Bone marrow (tissue), 2 donors: ENCODE measurements at regions not wholly inside any gene's neighbourhood (a gene's known extent, or its start where the extent isn't known, plus 50 kb on each side); places are given as distances from the start of the nearest gene placed in this dataset.

Experiments
- DNase-seq, 2 donors: peaks; one replicate each; lab custom pipeline; 2025; lab: John Stamatoyannopoulos, UW

DNA sequence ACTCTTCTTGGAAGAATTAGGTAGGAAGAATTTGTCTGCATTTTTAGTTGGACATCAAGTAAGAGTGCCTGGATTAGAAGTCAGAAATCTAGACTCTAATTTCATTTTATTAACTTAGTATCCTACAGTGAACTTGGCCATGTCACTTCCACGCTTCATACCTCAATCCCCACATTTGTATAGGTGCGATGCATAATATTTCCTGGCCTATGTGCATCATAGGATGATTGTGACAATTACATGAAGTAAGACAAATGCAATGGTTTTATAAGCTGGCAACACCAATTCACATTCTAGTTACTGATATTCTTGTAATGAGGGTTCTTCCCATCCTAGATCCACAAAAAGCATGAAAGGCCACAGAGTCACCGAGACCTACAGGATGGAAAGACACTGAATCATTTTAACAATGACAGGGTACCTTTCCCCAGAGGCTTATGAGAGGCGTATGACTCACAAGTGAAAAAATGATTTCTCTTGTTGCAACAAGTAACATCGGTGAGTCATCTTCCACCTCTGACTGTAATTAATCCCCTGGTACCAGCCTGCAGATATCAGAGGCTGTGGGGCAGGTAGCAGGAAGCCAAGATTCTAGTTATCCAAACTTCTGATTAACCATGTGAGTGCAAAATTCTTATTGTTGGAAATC lies 56.0 kb upstream of the OR5AK2 start:
- no peak for DNase-seq

DNA sequence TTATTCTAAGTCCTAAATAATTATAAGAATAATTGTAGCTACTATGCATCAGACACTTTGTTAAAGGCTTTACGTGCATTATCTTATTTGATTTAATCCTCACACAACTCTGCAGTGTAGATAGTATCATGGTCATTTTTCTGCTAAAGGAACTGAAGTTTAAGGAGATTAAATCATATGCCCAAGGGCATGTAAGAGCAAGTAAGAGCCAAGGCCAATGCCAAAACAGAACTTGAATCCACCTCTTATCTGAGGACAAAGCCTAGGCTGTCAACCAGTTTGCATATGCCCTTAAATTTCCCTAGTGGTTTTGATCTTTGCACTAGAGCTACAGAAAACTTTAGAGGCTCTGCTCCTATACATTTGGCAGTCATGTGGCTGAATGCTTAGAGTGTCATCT lies 65.6 kb upstream of the OR5AK2 start:
- no peak for DNase-seq

DNA sequence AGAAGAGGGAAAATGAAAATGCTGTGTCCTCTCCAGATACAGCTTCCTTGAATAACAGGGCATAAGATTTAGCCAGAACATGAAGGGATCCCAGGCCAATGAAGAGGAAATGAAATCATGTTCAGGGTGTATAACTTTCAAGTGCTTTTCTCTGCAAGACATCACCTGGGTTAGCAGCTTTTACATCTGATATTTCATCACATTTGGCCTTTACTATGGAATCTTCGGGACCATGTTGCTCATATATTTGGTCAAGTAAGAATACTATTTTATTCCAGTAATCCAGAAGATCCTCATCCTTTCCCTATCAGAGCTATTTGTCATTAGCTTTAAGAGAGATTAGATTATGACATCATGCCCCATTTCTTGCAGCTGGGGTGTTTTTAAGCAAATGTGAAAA lies 66.3 kb upstream of the OR5AK2 start:
- DNase-seq, result no peak

DNA sequence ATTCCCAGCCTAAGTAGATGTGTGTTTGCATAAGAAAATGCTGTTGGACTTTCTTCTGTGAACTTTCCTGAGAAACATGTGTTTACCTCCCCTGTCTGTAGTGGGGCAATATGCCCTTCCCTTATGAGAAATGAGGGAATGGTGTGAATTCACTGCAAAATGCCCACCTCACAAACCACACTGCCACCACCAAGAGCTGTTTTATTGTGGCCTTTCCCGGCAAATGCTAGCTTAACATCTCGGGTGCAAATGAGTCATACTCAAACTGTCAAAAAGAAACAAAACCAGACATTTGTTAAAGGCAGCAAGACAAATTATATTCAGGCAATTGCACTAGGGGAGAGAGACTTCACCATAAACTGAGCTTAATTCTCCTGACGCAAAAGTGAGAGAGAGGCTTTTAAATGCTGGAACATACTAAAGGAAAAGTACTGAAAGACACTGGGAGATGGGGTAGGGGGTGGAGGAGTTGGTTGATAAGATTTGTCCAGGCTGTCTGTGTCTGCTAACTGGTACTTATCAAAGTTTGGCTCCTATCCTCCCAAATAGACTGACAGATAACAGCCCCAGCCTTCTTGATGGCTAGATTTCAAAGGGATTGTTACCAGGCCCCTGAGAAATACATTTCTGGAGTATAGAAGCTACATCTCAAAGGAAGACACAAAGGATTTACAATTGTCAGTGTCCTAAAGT lies 70.9 kb upstream of the OR5AK2 start:
- no peak for DNase-seq

DNA sequence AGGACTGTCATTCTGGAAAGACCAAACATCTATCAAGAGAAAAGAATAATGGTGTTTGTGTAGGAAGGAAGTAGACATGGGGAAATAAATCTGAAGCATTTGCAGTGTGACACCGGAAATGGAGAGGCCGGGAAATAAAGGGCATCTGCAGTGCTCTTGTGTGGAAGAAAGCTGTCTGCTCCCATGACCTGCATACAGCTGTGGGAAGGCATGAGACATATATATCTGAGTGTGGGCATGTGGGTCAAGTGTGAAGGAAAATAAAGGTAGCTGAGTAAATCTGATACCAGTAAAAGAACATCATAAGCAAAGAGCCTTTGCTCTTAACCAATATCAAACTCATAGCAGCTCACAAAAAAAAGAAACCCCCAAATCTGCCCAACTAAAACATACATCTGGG lies 72.1 kb upstream of the OR5AK2 start:
- DNase-seq, result no peak

DNA sequence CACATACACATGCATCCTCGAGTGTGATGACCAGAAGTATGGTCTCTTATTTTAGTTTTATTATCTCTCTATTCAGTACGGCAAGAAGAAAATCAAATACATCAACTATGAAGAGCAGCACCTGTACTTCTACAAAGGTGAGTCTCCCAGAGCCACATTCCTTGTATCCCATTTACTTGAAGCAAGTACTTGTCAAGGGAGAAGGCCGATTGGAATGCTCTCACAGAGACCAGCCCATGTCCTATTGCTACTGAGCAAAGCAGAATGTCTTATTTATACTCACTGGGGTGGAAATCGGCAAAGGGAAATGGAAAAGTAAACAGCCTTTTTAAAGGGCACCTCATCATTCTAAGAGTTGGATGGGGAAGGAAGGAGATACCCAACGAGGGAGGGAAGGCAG lies 72.6 kb upstream of the OR5AK2 start:
- DNase-seq, result no peak

DNA sequence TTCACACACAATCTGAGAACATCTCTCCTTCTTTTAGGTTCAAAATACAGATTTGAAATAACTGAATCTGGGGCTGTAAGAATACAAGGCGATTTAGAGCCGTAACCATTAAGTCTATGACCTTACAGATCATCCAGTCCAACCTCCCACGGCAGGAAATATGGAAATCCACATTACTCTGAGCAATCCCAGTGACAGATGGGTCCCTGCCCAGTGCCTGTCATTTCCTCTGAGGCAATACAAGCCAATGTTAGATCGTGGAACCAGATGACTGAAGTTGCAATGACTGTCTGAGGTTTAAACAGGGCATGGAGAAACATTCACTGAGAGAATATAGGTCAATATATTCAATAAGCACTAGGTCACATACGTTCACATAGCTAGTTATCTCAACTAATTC lies 77.4 kb upstream of the OR5AK2 start:
- DNase-seq, result no peak

DNA sequence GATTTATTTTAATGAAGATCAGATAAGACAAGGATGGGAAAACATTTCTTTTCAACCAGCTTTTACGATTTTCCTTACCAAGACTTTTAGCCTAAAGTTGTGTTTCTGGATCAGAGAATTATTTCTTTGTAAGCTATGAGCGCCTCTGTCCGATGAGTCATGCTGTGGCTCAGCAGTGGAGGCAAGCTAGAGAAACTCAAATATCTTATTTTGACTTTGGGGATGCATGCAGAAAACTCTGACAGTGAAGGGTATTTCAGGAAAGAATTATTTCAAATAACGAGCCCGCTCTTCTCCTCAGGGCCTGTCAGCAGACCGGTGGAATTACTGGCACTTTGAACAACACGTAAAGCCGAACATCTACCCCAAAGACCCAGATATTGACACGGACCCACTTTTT lies 77.9 kb upstream of the OR5AK2 start:
- no peak for DNase-seq

DNA sequence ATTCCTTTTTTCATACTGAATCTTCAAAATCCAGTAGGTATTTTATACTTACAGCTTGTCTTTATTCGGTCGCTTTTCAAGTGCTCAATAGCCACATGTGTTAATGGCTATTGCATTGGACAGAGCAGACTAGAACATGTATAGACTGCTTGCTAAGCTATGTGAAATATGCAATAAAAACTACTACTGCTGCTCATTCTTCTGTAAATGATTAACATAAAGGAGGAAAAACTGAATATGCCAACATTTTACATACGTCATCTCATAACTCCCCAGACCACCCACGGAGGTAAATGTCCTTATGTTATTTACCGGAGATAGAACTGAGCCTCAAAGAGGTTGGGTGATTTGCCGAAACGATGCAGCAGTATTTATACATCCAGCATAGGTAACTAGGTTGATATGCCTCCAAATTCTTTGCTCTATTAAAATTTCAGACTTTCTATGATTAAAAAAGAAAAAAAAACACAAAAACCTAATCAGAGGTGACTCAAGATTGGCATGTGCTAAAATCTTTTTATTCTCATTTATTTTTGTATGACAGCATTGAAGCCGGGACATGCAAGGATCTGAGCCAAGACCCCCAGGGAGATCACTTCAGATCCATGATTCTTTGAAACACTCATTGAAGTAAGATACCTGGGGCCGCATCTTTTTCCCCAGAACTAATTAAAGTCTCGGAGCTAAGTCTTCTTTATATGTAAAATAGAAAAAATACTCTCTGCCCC lies 78.5 kb upstream of the OR5AK2 start:
- no peak for DNase-seq

DNA sequence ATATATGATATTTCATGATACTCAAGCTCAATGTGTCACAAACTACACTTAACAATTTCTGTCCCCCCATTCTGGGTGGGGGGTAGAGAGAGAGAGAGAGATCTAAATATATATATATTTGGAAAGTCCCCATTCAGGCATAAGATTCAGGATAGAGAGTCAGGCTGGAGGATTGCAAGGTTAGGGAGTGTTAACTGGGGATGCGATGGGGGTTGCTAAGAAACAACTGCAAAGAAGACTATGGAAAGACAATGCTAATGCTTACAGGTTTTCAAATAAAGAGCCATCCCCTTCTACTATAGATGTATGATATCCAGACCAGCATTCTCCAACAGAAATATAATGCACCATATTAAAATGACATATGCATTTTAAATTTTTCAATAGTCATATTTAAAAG lies 79.2 kb upstream of the OR5AK2 start:
- no peak for DNase-seq

DNA sequence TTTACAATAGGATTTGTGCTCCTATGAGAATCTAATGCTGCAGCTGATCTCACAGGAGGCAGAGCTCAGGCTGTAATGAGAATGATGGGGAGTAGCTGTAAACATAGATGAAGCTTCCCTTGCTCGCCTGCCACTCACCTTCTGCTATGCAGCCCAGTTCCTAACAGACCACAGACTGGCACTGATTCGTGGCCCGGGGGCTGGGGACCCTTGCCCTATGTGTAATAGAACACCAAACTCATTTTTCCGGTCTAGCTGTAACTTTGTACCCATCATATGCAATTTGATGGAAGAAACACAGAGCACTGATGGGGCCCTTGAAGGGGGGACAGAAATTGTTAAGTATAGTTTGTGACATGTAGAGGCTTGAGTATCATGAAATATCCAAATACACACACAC lies 79.6 kb upstream of the OR5AK2 start:
- DNase-seq, result no peak

DNA sequence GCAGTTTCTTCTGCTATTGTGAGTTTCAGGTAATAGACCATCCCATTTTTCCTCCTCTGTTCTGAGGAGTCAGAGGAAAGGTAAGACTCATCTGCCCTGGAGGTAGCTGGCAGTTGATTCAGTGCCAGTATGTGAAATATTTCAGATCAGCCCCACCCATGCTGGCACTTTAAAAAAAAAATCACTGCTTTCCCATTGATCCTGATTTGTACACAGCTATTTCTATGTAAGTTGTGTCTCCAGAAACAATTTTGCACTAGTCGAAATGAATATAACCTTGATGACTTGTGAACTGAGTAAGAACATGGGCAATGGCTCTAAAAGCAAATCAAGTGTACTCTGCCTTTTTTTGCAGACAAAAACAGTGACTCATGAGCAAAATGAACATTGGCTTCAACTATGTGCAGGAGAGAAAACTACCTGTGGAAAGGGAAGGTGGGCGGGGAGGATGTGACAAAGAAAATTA lies 82.0 kb upstream of the OR5AK2 start:
- no peak for DNase-seq

DNA sequence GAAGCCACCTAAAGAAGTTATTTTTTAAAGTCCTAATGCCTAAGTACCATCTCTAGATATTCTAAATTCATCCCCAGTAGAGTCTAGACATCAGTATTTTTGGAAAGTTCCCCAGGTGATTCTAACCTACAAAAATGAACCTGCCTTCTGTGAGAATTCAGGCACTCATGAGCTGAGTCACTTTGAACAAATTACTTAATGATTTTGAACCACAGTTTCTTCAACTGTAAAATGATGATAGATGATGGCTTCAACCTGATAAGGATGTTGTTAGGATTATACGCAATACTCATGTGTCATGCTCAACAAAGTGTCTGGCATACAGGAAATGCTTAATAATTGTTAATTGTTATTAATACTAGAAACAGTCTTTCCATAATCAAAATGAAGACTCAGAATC lies 82.8 kb upstream of the OR5AK2 start:
- no peak for DNase-seq

DNA sequence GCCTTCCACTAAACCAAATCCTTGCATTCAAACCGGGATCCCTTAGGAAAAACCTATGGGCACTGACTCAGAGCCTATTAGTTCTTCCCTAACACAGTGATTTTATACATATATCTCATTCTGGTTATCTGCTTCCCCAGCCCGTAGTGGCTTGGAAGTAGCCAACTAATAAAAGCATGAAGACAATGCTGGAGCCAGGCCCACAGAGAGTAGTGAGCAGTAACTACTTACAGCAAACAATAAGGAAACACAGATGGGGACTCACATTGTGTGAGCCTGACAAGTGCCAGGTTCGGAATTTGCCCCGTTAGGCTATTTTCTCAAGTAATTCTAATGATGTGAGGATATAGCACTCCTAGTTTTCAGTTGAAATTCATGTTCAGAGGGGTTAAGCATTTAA lies 83.3 kb upstream of the OR5AK2 start:
- no peak for DNase-seq

DNA sequence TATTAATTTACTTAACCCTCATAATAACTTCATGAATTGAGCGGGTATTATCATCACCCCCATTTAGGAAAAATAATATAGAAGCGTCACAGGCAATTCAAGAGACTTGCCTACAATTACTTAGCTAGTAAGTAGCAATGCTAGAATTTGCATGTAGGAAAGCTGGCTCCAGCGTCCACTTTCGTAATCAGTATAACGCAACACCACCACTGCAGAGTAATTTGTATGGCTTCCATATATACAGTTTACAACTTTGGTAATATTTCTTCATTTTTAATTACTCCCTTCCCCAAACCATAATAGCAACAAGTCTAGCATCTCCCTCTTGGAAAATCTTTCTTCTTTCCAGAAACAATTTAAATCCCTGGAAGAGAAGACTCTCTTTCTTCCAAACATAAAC lies 89.9 kb upstream of the OR5AK2 start:
- no peak for DNase-seq

DNA sequence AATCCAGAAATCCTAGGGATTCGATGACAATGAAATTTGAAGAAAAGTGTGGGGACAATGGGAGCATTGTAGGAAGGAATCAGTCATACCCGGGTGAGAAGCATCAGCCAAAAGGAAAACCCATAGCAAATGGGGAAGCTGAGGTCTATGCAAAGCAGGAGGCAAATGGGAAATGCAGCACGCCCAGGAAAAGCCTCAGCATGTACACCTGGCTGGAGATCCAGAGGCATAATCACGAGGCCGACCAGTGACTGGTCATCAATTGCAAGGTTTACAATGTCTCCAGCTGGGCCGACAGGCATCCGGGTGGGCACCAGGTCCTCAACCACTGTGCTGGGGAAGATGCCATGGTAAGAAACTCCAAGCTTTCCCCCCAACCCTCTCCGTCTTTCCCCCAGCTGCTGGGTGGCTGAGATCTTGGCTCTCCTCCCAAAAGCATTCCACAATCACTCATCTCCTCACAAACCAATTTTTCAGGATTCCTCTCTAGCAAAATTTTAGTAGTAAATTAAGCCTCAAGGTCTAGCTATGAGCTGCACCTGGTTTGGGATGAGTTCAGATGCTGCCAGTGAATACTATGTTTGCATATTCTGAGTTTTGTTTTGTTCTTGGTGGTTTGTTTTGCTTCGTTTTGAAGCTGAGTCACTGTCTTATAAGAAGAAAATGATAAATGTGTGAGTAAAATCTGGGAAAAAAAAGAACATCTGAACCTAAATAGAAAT lies 98.0 kb upstream of the OR5AK2 start:
- no peak for DNase-seq

DNA sequence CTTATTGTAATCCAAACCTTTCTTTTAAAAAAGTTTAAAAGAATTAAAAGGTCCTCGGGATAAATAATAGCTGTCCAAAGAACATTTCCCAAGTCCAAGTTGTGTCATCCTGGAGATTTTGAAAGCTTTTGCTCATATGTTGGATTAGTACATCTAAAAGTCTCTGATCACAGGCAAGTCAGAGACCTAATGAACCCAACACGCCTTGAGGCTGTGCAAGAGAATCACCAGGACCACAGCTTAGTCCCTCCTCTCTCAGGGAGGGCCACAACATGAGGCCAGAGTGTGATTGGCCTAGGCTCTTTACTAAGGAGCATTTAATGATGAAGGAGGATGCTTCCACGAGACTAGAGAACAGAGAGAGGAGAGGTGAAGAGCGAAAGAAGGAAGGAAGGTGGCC lies 98.7 kb upstream of the OR5AK2 start:
- no peak for DNase-seq

DNA sequence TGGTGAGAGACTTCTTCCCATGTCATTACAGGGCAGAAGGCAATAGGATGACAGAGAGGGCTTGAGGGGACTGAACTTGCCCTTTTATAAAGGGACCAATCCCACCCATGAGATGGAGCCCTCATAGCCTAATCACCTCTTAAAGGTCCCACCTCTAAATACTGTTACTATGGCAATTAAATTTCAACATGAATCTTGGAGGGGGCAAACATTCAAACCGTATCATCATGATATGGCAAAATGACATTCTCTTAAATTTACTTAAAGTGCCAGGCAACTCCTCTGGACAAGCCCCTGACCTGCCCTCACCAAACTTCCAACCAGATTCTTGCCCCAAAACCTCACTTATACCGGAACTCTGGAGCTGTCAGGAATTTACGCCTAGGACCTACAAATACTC lies 100.8 kb upstream of the OR5AK2 start:
- DNase-seq, result no peak

DNA sequence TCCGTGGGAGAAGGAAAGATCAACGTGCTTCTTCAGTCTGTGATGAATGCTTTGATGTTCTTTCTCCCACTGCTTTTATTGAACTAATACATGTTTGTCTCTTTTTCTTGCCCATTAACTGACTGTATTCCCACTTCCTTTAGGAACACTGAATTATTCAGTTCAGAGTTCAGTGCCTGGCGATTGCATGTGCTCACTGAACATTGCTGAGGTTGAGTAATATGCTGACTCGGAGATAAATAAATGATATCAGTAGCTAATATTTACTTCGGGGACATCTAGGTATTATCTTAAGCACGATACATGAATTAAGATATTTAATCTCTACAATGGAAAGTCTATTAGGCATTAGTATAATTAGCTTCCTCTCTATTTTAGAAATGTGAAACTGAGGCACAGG lies 102.3 kb upstream of the OR5AK2 start:
- no peak for DNase-seq

DNA sequence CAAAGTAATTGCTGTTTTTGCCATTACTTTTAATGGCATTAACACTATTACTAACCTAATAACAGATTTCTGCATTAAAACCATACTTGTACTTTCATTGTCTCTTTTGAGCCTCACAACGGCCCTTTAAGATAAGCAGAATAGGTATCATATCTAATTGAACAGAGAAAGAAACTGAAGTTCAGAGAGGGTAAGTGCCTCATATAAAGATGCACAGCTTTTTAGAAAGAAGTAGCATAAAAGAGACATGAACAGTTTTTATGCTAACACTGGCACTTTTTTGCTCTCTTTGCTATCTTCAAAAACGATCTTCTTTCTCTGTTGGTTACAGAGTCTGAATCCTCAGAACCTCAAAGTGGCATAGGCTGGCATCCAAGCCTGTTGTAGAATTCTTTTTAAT lies 102.9 kb upstream of the OR5AK2 start:
- DNase-seq, result no peak

DNA sequence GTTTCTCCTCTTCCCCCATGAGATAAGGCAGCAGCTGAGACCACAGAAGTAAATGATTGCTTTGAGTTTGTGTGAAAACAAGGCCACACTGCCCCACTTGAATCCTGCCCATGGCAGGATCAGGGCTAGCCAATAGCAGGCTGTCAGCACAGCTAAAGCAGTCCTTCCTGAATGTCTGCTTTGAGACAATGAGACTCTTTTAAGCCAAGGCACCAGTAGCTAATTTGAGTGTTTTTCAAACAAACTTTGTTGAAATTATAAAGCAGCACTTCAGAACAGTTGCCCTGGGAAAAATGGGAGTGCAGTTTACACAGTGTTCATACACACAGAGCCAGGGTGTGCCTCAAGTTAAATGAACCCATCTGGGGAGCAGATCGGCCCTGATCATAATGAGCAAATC lies 103.5 kb upstream of the OR5AK2 start:
- DNase-seq, result no peak

DNA sequence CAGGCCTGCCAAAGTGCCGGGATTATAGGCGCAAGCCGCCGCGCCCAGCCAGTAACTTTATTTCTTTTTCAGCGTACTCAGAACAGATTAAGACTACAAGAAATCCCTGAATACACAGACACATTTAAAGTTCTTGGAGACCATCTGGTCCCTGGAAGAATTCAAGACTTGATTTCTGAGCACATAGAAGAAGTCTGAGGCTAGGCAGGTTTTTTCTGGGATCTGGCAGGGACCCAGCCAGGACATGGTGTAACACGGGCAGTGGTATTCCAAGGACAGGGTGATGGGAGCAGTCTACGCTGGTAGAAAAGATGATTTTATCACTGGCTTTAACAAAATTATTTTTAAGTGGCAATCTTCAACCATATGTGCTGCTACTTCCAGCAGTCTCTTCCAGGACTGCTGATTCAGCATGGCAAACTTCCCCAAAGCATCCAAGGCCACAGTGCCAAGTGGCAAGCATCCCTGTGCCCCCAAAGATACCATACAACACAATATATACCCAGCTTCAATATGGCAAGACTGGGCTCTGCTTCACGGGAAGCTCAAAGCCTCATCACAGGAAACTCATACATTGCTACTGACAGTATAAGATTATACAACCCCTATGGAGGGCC lies 105.2 kb upstream of the OR5AK2 start:
- DNase-seq, result no peak
